NCI-H2081 treated with DMSO at 0.1 percent for 48 hours (cell line): ENCODE measurements at regions not wholly inside any gene's neighbourhood (a gene's known extent, or its start where the extent isn't known, plus 50 kb on each side); places are given as distances from the start of the nearest gene placed in this dataset.
"Not testable (repeated sequence)": the region's sequence is repeated elsewhere in the genome, so short reads cannot be mapped to it uniquely, and the experiment has no call there.

Experiments used
- DNase-seq: peaks from one replicate; lab custom pipeline; 2025; lab: John Stamatoyannopoulos, UW

- DNase-seq, result no peak
Measured at GRCh38 chr3:112736805-112737566, 96.0 kb upstream of the CCDC80 start.

DNA sequence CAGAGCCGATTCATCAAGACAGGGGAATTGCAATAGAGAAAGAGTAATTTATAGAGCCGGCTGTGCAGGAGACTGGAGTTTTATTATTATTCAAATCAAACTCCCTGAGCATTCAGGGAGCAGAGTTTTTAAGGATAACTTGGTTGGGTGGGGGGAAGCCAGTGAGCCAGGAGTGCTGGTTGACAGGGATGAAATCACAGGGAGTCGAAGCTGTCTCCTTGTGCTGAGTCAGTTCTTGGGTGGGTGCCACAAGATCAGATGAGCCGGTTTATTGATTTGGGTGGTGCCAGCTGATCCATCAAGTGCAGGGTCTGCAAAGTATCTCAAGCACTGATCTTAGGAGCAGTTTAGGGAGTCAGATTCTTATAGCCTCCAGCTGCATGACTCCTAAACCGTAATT is 95.4 kb upstream of the CCDC80 start:
- no peak for DNase-seq

- no peak for DNase-seq
Measured at GRCh38 chr3:112735926-112736325, 95.0 kb upstream of the CCDC80 start.

DNA sequence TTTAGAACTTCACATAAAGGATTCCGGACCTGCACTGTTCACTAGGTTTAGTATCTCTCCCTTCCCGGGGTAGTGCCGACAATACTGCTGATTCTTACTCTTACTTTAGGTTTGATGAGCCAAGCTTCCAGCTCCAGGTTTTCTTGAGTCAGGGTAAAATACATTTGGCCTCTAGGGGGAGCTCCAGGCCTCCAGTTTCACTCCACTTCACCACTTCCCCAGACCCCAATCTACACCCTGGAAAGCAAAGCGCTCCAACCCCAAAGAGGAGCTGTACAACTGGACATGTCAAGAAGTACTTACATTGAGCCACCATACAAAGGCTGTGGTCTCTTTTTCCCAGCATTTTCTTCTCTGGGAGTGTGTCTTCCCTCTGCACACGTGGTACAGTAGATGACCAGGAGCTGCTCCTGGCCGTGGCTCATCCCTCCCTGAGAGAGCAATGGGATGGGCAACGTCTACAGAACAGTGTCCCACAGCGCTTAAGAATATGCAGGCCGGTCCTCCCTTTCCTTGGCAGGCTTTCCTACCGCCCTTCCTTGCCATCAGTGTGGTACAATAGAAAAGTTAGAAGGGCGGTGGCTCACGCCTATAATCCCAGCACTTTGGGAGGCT is 93.9 kb upstream of the CCDC80 start:
- no peak for DNase-seq

- DNase-seq, result no peak
Measured at GRCh38 chr3:112734171-112734570, 93.2 kb upstream of the CCDC80 start.

GRCh38 chr3:112730210-112730609 is 89.3 kb upstream of the CCDC80 start:
- no peak for DNase-seq

GRCh38 chr3:112721231-112721630 is 80.3 kb upstream of the CCDC80 start:
- no peak for DNase-seq

- DNase-seq, result no peak
Measured at GRCh38 chr3:112718967-112719366, 78.0 kb upstream of the CCDC80 start.

DNA sequence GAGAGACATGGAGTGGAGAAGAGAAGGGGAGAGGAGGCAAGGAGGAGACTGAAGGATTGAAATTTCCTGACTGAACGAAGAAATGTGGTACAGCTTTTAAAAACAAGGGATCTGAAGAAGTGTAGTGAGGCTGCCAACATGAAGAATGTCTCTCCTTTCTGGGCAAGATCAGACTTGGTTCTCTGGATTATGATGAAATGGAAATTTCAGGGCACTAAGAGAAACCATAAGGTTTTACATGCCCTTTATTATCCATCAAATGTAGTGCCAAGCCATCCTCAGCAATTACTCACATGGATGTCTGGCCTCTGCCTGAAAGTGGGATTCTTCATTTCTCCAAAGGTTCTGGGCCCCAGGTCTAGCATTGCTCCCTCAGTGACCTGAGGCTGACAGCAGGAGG is 77.6 kb upstream of the CCDC80 start:
- DNase-seq, result no peak

GRCh38 chr3:112709911-112710310 is 69.0 kb upstream of the CCDC80 start:
- DNase-seq, result no peak

DNA sequence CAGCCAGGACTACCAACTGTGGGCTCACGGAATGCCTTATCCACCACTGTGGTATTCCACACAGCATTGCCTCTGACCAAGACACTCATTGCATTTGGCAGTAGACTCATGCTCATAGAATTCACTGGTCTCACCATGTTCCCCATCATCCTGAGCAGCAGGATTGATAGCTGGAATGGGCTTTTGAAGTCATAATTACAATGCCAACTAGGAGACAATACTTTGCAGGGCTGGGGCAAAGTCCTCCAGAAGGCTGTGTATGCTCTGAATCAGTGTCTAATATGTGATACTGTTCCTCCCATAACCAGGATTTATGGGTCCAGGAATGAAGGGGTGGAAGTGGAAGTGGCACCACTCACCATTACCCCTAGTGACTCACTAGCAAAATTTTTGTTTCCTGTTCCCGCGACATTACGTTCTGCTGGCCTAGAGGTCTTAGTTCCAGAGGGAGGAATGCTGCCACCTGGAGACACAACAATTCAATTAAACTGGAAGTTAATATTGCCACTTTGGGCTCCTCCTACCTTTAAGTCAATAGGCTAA is 58.6 kb upstream of the CCDC80 start:
- DNase-seq, result no peak

- DNase-seq, result not testable (repeated sequence)
Measured at GRCh38 chr3:112698442-112698841, 57.5 kb upstream of the CCDC80 start.

GRCh38 chr3:112696244-112696643 is 55.3 kb upstream of the CCDC80 start:
- DNase-seq, result not testable (repeated sequence)

DNA sequence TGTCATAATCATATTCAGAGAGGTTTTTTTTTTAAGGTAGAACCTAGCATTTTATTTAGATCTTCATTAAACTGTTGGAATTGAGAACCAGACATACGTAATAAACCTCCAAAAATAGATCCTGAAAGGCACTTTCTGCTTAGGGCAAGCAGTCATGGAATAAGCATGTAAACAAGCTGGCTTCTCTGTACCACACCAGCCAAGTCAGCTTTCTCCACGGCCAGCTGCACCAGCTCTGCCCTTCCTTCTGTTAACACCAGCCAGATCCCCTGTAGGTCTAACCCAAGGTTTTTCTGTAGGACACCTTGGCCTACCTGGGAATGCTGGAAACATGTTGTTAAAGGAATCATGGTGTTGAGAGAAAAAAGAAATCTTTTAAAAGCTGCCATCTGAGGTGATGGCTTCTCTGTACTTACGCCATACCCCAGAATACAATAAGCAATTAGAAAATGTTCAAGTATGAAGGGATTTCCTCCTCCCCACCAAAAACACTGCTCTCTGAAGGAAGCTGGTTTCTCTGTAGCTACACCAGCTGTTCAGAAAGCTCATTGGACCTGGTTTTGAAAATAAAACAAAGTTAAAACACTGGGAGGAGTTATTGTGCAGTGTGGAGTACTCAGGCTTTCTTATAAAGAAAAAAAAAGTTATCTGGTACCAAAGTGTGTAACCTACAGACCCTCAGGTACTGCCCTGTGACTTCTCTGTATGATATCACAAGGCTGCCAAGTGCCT is 54.6 kb upstream of the CCDC80 start:
- not testable (repeated sequence) for DNase-seq

- DNase-seq, result not testable (repeated sequence)
Measured at GRCh38 chr3:112694906-112695305, 54.0 kb upstream of the CCDC80 start.

GRCh38 chr3:112693186-112693585 is 52.2 kb upstream of the CCDC80 start:
- DNase-seq, result no peak
